ENCODE measurements at regions not wholly inside any gene's neighbourhood (a gene's known extent, or its start where the extent isn't known, plus 50 kb on each side); places are given as distances from the start of the nearest gene placed in this dataset.
"Not testable (repeated sequence)": the region's sequence is repeated elsewhere in the genome, so short reads cannot be mapped to it uniquely, and the experiment has no call there.

DNA sequence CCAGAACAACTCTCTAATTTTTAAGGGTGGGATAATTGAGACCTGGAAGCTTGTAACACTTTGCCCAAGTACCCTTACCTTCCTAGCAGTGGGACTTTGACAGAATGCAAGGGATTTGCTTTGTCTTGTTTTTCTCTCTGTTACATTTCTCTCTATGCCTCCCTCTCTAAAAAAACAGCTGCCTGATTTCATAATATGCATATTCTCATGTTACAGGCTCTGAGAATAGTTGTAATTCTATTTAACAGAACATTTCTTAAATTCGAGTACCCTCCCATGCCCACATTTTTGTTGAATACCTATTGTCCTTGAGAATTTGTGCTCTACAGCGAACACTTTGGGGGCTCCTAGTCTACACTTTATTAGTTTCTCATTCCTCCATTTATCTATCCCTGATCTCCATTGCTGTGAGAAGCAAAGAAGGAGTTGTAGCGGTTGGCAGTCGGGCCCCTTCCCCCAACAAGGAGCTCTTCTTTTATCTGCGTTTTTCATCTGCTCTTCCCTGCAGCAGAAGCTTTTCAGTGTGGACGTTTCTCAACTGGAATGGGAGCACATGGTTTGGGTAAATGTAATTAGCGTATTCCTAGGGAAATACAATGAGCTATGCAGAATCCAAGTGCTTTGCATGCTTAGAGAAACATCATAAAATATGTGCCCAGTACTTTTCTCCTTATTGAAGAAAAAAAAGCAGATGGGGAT is 117.7 kb upstream of the CCDC90B start:
- DNase-seq, result no peak

DNA sequence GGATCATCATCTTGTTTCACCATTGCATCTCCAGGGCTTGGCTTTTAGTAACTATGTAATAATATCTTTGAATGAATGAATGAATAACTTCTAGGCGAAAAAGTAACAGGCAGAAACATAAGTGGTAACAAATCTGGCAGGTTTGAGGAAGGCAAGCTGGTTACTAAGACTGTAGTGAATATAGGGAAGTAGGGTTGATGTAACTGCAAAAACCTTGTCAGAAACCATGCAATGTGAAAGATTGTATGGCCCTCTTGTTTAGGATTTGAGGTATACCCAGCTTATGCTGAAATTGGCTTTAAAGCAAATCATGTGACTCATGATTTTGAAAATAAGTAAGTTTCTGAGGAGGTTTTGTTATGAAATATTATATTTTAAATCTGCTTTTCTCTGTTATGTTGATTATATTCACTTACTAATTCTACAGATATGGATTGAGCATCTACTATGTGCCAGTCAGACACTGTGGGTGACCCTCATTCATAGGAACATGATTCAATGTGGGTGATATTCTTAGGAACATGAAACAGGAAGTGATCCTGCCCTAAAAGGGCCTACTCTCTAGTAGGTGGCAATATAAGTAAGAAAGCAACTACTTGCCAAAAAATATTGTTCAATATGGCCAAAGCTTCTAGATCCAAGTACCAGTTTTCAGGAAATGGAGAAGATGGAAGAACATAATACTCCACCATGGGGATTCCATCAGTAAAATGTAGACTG is 115.5 kb upstream of the CCDC90B start:
- DNase-seq, result no peak

DNA sequence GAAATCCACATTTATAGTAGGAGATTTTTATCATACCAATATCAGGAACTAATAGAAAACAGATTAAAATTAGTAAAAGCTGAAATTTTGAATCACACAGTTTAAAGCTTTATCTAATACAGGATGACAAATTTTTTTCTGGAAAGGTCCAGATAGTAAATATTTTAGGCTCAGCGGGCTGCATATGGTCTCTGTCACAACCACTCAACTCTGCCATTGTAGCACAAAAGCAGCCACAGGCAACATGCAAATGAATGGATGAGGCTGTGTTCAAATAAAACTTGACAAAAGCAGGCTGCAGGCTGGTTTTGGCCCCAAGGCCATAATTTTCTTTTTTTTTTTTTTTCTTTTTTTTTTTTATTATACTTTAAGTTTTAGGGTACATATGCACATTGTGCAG is 108.2 kb upstream of the CCDC90B start:
- no peak for DNase-seq

DNA sequence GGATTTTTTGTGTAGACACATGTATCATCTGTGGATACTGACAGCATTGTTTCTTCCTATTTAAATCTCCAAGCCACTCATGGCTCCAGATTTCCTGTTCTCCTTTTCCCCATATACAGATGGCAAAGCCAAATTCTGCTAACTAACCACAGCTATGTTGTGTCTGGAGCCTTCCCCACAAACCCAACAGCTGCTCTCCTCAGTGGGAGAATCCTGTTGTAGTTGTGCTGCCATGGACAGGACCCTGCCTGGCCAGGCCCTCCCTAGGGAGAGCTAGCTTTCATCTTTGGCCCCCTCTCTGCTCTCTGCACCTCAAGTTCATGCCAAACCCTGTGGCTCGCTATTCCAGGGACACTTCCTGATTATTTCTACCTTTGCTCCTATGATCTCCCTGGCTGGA is 106.4 kb upstream of the CCDC90B start:
- no peak for DNase-seq

DNA sequence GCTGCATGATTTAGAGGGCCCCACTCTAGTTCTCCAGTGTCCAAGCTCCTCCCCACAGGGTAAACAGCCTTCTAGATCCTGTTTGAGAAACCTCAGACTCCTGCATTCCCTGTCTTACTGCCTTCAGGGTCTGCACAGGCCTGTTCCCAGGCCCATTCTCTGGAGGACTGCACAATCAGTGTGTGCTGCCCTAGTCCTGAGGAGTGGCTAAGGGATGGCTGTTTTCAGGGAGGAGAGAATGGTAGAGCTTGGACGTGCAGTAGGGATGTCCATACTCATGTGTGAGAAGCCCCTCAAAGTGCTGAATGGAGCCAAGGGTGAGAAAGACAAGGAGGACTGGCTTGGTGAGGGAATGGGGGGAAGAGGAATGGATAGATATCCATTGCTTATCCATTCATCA is 103.8 kb upstream of the CCDC90B start:
- DNase-seq, result no peak

DNA sequence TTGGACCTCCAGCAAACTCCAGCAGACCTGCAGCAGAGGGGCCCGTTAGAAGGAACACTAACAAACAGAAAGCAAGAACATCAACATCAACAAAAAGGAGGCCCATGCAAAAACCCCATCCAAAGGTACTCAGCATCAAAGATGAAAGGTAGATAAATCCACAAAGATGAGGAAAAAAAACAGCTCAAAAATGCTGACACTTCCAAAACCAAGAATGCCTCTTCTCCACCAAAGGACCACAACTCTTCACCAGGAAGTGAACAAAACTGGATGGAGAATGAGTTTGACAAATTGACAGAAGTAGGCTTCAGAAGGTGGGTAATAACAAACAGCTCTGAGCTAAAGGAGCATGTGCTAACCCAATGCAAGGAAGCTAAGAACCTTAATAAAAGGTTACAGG is 97.7 kb upstream of the CCDC90B start:
- DNase-seq, result not testable (repeated sequence)

DNA sequence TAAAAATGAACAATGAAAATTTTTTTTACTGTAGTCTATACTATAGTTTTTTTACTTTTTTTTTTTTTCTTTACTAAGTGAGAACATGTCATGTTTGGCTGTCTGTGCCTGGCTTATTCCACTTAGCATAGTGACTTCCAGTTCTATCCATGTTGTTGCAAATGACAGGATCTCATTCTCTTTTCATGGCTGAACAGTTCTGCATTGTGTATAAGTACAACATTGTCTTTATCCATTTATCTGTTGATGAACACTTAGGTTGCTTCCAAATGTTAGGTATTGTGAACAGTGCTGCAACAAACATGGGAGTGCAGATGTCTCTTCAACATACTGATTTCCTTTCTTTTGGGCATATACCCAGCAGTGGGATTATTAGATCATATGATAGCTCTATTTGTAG is 88.1 kb upstream of the CCDC90B start:
- DNase-seq, result no peak

DNA sequence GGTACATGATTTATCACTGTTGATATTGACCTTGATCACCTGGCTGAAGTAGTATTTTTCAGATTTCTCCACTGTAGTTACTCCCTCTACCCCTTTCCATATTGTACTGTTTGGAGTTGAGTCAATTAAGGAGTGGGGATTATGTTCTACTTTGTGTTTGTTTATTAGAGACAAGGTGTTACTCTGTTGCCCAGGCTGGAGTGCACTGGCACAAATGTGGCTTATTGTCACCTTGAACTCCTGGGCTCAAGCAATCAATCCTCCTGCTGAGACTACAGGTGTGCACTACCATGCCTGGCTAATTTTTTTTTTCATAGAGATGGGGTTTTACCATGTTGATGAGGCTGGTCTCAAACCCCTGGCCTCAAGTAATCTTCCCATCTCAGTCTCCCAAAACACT is 85.3 kb upstream of the CCDC90B start:
- no peak for DNase-seq

DNA sequence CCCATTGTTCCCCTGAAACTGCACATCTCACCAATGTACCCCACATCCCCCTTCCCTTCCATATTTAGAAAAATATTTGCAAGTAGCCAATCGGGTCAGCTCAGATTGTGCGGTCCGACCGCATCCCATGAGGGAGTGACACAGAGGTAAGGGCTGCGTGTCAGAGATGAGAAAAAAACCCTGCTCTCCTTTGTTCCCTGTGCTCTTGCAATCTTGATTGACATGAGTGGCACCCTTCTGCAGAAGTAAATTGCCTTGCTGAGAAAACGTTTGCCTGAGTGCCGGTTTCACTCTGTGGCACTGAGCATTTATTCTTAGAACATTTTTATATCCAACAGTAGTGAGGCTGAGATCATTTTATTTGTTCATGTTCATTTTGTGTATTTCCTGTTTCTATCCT is 81.6 kb upstream of the CCDC90B start:
- no peak for DNase-seq

DNA sequence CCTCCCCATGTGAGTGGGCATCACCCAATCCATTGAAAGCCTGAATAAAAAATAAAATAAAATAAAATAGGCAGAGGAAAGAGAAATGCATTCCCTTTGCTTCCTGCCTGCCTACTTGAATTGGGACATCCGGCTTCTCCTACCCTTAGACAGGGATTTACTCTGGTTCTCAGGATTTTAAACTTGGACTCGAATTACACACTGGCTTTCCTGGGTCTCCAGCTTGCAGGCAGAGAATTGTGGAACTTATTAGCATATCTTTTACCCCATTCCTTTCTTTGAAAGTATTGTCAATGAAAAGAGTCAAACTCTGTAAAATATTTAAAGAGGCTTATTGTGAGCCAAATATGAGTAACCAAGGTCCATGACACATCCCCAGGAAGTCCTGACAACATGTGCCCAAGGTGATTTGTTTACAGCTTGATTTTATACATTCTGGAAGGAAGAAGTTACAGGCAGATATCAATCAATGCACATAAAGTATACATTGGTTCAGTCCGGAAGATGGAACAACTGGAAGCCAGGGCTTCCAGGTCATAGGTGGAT is 78.4 kb upstream of the CCDC90B start:
- no peak for DNase-seq

DNA sequence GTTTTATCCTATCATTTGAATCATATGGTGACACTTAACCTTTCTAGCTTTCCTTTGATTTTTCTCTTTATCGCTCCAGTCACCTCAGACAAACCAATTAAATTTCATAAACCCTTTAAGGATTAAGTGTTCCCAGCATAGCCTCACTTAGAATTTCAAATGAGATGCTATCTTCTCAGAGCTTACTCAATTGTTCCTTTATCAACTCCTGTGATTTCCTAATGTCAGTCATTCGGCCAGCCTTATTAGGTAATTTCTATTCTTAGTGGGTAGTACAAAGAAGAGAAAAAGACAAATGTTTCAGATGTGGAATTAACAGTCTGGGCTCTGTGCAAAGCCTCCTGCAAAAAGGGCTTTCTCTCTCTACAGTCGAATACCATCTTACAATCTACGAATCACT is 77.1 kb upstream of the CCDC90B start:
- DNase-seq, result no peak

DNA sequence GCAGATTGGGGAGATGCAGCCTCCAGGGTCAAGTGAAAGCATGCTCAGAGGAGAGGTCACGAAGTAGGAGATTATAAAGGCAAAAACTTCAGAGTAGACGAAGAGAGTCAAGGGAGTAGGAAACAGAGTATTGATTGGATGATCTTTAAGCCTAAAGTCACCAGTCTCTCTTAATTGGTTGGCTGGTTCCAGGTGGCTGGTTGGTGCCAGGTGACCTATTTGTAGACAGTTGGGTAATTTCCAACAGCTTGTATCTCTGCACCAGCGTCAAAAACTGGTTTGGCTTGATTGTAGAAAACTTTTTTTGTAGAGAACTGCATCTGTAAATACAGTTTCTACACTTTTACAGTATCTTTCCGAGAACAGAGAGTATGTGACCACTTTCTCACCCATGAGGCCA is 75.7 kb upstream of the CCDC90B start:
- DNase-seq, result no peak

DNA sequence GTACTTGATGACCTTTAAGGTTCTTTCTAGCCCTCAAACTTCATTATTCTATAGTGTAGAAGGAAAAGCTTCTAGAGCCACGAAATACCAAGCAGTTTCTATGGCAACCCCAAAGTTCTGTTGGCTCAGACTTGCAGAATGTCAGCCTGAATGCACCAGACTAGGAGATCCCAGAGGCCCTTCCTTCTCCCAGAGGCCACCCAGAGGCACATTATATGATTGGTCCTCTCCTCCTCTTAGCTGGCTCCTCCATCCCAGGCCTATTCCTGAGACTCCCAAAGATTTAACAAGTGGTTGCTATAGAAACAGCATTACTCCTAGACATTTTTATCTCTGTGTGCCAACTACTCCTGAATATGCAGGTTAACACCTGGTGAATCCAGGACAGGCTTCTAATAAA is 69.2 kb upstream of the CCDC90B start:
- peak in 8 of 56 donors; percentile 3 to 28 (median 8) for DNase-seq

DNA sequence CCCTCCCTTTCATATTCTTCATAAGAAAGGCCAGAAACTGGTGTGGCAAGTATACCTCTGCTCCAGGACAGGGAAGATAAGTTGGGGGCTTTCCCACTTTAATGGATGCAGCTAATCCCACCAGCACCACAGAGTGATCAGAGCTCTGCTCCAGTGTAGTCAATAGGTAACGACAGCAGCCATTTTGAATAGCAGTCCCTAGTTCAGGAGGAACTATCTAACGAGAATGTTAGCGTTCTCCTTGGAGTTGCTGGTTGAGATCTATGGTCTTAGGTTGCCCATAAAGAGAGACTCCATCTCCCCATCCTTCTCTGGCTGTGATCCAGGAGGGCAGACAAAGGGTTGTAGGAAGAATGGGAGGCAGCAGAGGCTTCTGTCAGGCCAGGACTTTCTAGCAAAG is 64.0 kb upstream of the CCDC90B start:
- DNase-seq, result no peak

DNA sequence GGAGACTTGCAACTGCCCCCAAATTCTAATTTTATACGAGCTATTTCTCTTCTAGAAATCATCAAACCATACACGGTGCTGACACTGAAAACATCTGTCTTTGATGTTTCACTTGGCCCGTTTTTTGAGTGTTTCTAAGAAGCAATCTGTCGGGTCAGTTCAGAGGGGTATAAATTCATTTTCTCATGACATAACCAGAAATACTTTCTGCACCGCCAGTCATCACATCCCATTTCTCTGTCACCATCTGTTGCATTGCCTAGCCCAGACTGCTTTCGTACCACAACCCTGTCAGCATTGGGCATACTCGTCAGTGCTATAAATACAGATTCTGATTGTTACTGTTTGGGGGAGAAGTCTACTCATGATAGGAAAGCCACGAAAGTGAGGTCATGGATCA is 63.1 kb upstream of the CCDC90B start:
- DNase-seq, result no peak

DNA sequence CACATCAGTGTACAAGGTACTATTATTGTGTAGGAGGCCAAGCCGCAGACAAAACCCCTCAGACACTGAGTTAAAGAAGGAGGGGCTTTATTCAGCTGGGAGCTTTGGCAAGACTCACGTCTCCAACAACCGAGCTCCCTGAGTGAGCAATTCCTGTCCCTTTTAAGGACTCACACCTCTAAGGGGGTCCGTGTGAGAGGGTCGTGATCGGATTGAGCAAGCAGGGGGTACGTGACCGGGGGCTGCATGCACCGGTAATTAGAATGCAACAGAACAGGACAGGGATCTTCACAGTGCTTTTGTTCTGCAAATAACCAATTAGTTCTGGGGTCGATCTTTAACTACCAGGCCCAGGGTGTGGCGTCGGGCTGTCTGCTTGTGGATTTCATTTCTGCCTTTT is 60.5 kb upstream of the CCDC90B start:
- not testable (repeated sequence) for DNase-seq

DNA sequence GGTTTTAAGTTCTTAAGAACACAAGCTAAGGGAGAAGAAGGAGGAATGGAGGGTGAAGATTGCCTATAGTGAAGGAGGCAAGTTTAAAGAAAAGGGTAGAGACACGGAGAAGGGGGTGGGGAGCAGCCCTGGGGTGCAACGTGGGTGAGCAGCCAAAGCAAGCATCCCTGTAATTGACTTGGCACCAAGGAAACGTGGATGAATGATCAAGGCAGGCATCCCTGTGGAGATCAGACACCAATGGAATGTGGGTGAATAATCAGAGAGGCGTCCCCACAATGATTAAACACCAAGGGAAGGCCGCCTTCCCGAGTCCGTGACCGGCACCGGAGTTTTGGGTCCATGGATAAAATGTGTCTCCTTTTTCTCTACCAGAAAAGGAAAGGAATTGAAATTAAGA is 58.4 kb upstream of the CCDC90B start:
- not testable (repeated sequence) for DNase-seq

DNA sequence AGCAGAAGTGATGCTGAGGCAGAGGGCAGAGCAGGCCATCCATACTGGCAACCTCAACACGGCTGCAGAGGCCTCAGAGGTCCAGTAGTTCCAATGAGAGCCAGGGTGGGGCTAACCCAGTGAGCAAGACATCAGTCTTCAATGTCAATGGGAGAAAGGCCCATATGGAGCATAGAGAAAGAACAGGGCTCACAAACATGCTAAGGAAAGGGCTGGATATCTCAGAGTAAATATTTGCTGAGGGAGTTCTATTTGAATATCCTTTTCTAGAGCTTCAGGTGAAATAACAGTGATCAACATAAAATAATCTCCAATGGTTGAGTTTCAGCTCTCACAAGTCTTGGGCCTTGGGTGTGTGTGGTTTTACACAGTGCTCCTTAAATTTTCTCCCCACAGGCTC is 50.8 kb upstream of the CCDC90B start:
- DNase-seq, result no peak
